Hematopoietic multipotent progenitor cell treated with erythropoietin and hydrocortisone succinate and interleukin-3 and kit ligand, for 6 days (in vitro differentiated cells): ENCODE measurements at regions not wholly inside any gene's neighbourhood (a gene's known extent, or its start where the extent isn't known, plus 50 kb on each side); places are given as distances from the start of the nearest gene placed in this dataset.
A peak's percentile ranks its signal among the peaks of the same experiment; 100 is the strongest.
"Not testable (repeated sequence)": the region's sequence is repeated elsewhere in the genome, so short reads cannot be mapped to it uniquely, and the experiment has no call there.

Experiments used
- DNase-seq: peaks from one replicate; pipeline ENCODE4 v3.0.0-alpha.2; 2015

GRCh38 chr15:81899730-81900129 is 146.1 kb downstream of the MEX3B start:
- no peak for DNase-seq

GRCh38 chr15:81899024-81899423 is 146.8 kb downstream of the MEX3B start:
- no peak for DNase-seq

GRCh38 chr15:81897057-81897677 is 148.7 kb downstream of the MEX3B start:
- DNase-seq = no peak

- DNase-seq = no peak
Observed at GRCh38 chr15:81896356-81896755, 149.5 kb downstream of the MEX3B start.

- DNase-seq = no peak
Observed at GRCh38 chr15:81895723-81896122, 150.1 kb downstream of the MEX3B start.

GRCh38 chr15:81894061-81894460 is 151.8 kb downstream of the MEX3B start:
- peak; percentile 22 for DNase-seq

- no peak for DNase-seq
Observed at GRCh38 chr15:81893182-81893835, 152.5 kb downstream of the MEX3B start.

- no peak for DNase-seq
Observed at GRCh38 chr15:81890496-81890895, 155.3 kb downstream of the MEX3B start.

GRCh38 chr15:81889485-81889881 is 156.3 kb downstream of the MEX3B start:
- no peak for DNase-seq

GRCh38 chr15:81888748-81889484 is 156.9 kb downstream of the MEX3B start:
- DNase-seq = no peak

GRCh38 chr15:81887912-81888311 is 157.9 kb downstream of the MEX3B start:
- no peak for DNase-seq

- not testable (repeated sequence) for DNase-seq
Observed at GRCh38 chr15:81887188-81887587, 158.6 kb downstream of the MEX3B start.

GRCh38 chr15:81886591-81886990 is 159.2 kb downstream of the MEX3B start:
- DNase-seq = no peak

GRCh38 chr15:81886080-81886479 is 159.7 kb downstream of the MEX3B start:
- no peak for DNase-seq

- no peak for DNase-seq
Observed at GRCh38 chr15:81885135-81885534, 160.7 kb downstream of the MEX3B start.

GRCh38 chr15:81882504-81882903 is 163.3 kb downstream of the MEX3B start:
- DNase-seq = peak; percentile 44

- no peak for DNase-seq
Observed at GRCh38 chr15:81880833-81881232, 165.0 kb downstream of the MEX3B start.

- no peak for DNase-seq
Observed at GRCh38 chr15:81880314-81880713, 165.5 kb downstream of the MEX3B start.

GRCh38 chr15:81875717-81876116 is 170.1 kb downstream of the MEX3B start:
- DNase-seq = not testable (repeated sequence)

GRCh38 chr15:81870746-81871106 is 175.1 kb downstream of the MEX3B start:
- not testable (repeated sequence) for DNase-seq

GRCh38 chr15:81870062-81870745 is 175.6 kb downstream of the MEX3B start:
- DNase-seq = not testable (repeated sequence)

- DNase-seq = no peak
Observed at GRCh38 chr15:81869161-81869954, 176.5 kb downstream of the MEX3B start.
